ENCODE measurements at regions not wholly inside any gene's neighbourhood (a gene's known extent, or its start where the extent isn't known, plus 50 kb on each side); places are given as distances from the start of the nearest gene placed in this dataset.
"Not testable (repeated sequence)": the region's sequence is repeated elsewhere in the genome, so short reads cannot be mapped to it uniquely, and the experiment has no call there.

DNA sequence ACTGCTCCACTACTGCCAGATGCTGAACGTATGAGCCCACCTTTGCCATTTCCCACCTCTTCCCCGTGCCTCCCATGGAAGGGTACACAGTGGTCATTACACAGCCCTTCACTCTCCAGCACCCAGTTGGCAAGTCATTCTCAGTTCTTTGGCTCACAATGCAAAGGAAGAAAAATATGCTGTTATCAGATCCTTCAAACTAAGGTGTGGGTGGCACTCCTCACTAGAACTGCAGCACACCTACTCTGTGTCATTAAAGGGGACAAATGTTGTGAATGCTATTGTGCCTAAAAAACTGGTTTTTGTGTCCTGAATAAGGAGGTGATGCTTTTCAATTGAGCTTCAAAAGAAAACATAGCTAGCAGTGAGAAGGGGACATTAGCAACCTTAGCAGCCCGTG, 183.1 kb upstream of the SNX2 start:
- no peak overlapping the region for H2AFZ ChIP-seq (ENCODE audit: low read length, unreplicated experiment)
- H3K4me3 ChIP-seq (ENCODE audit: low read depth, low read length): no peak overlapping the region
- H3K4me1 ChIP-seq (ENCODE audit: control insufficient read depth, insufficient read depth, low read length, unreplicated experiment): no peaks in the 10 kb centered on the region
- no peaks in the 10 kb centered on the region for H3K79me2 ChIP-seq (ENCODE audit: control insufficient read depth, insufficient read depth, low read length, unreplicated experiment)
- H3K36me3 ChIP-seq (ENCODE audit: insufficient read depth, low read length): no peaks in the 10 kb centered on the region
- H3K27ac ChIP-seq (ENCODE audit: low read depth, low read length): no peak overlapping the region
- H3K27me3 ChIP-seq (ENCODE audit: insufficient read depth, low read length): no peaks in the 10 kb centered on the region

DNA sequence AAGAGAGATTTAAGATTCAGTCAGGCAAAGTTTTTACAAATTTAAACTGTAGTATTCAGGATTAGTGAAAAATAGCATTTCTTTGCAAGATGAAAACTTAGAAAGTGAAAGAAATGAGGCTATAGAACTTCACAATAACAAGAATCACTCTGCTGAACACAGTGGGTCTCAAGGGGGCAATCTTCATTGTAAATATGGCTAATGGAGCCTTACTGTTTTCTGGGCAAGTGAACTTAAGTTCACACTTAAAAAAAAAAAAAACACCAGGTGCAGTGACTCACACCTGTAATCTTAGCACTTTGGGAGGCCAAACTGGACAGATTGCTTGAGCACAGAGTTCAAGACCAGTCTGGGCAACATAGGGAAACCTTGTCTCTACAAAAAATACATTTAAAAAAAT, 175.9 kb upstream of the SNX2 start:
- Histone ChIP-seq H3K4me3 (ENCODE audit: low read depth, low read length) (no peak overlapping the region), H3K79me2 (ENCODE audit: control insufficient read depth, insufficient read depth, low read length, unreplicated experiment) (no peaks in the 10 kb centered on the region), H3K4me1 (ENCODE audit: control insufficient read depth, insufficient read depth, low read length, unreplicated experiment) (no peaks in the 10 kb centered on the region), H3K27me3 (ENCODE audit: insufficient read depth, low read length) (no peaks in the 10 kb centered on the region), H3K27ac (ENCODE audit: low read depth, low read length) (no peak overlapping the region), H3K36me3 (ENCODE audit: insufficient read depth, low read length) (no peaks in the 10 kb centered on the region), H2AFZ (ENCODE audit: low read length, unreplicated experiment) (no peak overlapping the region)

DNA sequence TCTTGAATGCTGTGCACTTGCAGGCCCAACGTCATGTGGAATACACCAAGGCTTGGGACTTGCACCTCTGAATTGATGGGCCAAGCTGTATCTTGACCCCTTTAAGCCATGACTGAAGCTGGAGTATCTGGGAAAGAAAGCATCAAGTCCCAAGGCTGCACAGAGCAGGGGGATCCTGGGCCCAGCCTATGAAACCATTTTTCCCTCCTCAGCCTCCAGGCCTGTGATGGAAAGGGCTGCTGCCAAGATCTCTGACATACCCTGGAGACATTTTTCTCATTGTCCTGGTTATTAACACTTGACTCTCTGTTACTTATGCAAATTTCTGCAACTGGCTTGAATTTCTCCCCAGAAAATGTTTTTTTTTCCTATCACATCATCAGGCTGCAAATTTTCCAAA, 174.0 kb upstream of the SNX2 start:
- no peaks in the 10 kb centered on the region for H3K79me2 ChIP-seq (ENCODE audit: control insufficient read depth, insufficient read depth, low read length, unreplicated experiment)
- H3K4me1 ChIP-seq (ENCODE audit: control insufficient read depth, insufficient read depth, low read length, unreplicated experiment): no peaks in the 10 kb centered on the region
- H3K27me3 ChIP-seq (ENCODE audit: insufficient read depth, low read length): no peaks in the 10 kb centered on the region

DNA sequence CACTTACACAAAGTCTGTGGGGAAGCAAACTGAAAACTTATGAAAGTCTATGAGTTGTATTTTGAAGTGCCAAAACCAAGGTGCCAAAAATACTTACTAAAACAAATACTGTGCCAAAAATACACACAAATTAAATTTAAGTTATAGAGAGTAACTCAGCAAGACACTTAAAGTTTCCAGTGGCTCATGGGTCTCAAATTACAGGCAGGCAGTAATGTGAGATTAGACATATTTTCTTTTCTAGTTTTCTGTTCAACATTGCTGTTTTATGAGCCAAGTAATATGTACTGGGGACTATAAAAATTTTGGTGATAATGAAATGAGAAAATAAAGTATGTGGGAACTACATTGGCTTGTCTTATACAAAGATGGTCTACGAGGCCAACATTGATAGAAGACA, 172.2 kb upstream of the SNX2 start:
- Histone ChIP-seq H3K36me3 (ENCODE audit: insufficient read depth, low read length) (no peaks in the 10 kb centered on the region), H3K4me3 (ENCODE audit: low read depth, low read length) (no peak overlapping the region), H2AFZ (ENCODE audit: low read length, unreplicated experiment) (no peak overlapping the region), H3K27ac (ENCODE audit: low read depth, low read length) (no peak overlapping the region), H3K79me2 (ENCODE audit: control insufficient read depth, insufficient read depth, low read length, unreplicated experiment) (no peaks in the 10 kb centered on the region), H3K27me3 (ENCODE audit: insufficient read depth, low read length) (no peaks in the 10 kb centered on the region), H3K4me1 (ENCODE audit: control insufficient read depth, insufficient read depth, low read length, unreplicated experiment) (no peaks in the 10 kb centered on the region)

More for the DNA sequence above, 174.0 kb upstream of the SNX2 start:
- no peaks in the 10 kb centered on the region for H3K36me3 ChIP-seq (ENCODE audit: insufficient read depth, low read length)
- H2AFZ ChIP-seq (ENCODE audit: low read length, unreplicated experiment): no peak overlapping the region
- no peak overlapping the region for H3K27ac ChIP-seq (ENCODE audit: low read depth, low read length)
- no peak overlapping the region for H3K4me3 ChIP-seq (ENCODE audit: low read depth, low read length)

DNA sequence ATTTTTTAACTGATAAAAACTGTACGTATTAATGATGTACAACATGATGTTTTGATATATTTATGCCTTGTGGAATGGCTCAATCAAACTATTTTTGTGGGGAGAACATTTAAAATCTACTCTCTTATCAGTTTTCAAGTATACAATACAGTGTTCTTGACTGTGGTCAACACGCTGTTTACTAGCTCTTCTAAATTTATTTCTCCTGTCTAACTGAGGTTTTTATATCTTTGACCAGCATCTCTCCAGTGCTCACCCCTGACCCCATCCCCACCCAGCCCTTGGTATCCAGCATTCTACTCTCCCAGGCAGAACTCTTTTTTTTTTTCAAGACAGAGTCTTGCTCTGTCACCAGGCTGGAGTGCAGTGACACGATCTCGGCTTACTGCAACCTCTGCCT, 169.6 kb upstream of the SNX2 start:
- H3K4me1 ChIP-seq (ENCODE audit: control insufficient read depth, insufficient read depth, low read length, unreplicated experiment): peaks cover 6% of the 10 kb centered on the region
- H3K27me3 ChIP-seq (ENCODE audit: insufficient read depth, low read length): no peaks in the 10 kb centered on the region
- H2AFZ ChIP-seq (ENCODE audit: low read length, unreplicated experiment): no peak overlapping the region
- no peaks in the 10 kb centered on the region for H3K36me3 ChIP-seq (ENCODE audit: insufficient read depth, low read length)
- H3K4me3 ChIP-seq (ENCODE audit: low read depth, low read length): no peak overlapping the region
- H3K27ac ChIP-seq (ENCODE audit: low read depth, low read length): no peak overlapping the region
- H3K79me2 ChIP-seq (ENCODE audit: control insufficient read depth, insufficient read depth, low read length, unreplicated experiment): no peaks in the 10 kb centered on the region

DNA sequence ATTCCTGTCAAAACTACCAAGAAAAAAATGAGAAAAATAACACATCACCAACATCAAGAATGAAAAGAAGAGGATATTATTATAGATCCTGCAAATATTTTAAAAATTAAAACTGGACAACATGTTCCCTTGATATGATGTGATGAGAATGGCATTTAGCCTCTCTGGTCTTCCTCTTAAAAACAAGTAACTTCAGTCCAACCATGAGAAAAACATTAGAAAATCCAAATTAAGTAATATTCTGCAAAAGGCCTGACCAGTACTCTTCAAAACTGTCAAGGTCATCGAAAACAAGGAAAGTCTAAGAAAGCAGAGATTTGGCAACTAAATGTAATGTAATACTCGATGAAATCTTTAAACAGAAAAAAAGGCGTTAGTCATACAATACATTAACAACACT, 167.1 kb upstream of the SNX2 start:
- no peaks in the 10 kb centered on the region for H3K79me2 ChIP-seq (ENCODE audit: control insufficient read depth, insufficient read depth, low read length, unreplicated experiment)
- peak overlapping the region; percentile 45 for H3K27ac ChIP-seq (ENCODE audit: low read depth, low read length)
- peaks cover 6% of the 10 kb centered on the region for H3K4me1 ChIP-seq (ENCODE audit: control insufficient read depth, insufficient read depth, low read length, unreplicated experiment)
- no peaks in the 10 kb centered on the region for H3K27me3 ChIP-seq (ENCODE audit: insufficient read depth, low read length)
- H2AFZ ChIP-seq (ENCODE audit: low read length, unreplicated experiment): peak overlapping the region; percentile 55
- no peaks in the 10 kb centered on the region for H3K36me3 ChIP-seq (ENCODE audit: insufficient read depth, low read length)
- no peak overlapping the region for H3K4me3 ChIP-seq (ENCODE audit: low read depth, low read length)

DNA sequence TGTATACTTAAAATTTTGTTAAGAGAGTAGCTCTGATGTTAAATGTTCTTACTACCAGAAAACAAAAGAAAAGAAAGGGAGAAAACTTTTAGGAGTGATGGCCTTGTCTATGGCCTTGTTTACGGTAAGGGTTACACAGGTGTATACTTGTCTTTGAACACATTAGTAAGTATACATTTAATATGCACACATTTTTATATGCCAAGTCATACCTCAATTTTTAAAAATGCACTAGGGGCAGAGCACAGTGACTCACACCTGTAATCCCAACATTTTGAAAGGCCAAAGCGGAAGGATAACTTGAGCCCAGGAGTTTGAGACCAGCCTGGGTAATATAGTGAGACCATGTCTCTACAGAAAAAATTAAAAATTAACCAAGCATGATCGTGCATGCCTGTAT, 166.7 kb upstream of the SNX2 start:
- no peaks in the 10 kb centered on the region for H3K36me3 ChIP-seq (ENCODE audit: insufficient read depth, low read length)
- peak overlapping the region; percentile 55 for H2AFZ ChIP-seq (ENCODE audit: low read length, unreplicated experiment)
- no peaks in the 10 kb centered on the region for H3K27me3 ChIP-seq (ENCODE audit: insufficient read depth, low read length)
- no peak overlapping the region for H3K4me3 ChIP-seq (ENCODE audit: low read depth, low read length)
- H3K27ac ChIP-seq (ENCODE audit: low read depth, low read length): peak overlapping the region; percentile 45
- H3K4me1 ChIP-seq (ENCODE audit: control insufficient read depth, insufficient read depth, low read length, unreplicated experiment): peaks cover 6% of the 10 kb centered on the region
- H3K79me2 ChIP-seq (ENCODE audit: control insufficient read depth, insufficient read depth, low read length, unreplicated experiment): no peaks in the 10 kb centered on the region

DNA sequence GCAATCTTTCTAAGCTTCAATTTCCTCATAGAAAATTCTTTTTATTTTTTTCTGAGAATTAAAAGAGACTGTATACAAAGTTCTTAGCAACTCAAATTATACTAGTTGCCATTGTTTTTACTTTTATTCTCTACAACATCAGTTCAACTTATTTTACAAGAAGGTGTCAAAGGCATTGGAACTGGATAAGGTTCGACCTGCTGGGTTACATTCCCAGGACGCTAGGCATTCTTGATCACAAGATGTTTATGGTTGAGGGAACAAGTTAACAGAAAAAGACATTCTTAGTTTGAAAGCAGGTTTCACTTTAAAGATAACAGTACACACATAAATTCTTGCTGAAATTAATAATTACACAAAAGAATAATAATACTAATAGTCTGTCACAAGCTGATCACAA, 163.5 kb upstream of the SNX2 start:
- Histone ChIP-seq H3K4me3 (ENCODE audit: low read depth, low read length) (no peak overlapping the region), H2AFZ (ENCODE audit: low read length, unreplicated experiment) (no peak overlapping the region), H3K27ac (ENCODE audit: low read depth, low read length) (no peak overlapping the region), H3K36me3 (ENCODE audit: insufficient read depth, low read length) (no peaks in the 10 kb centered on the region), H3K4me1 (ENCODE audit: control insufficient read depth, insufficient read depth, low read length, unreplicated experiment) (peaks cover 6% of the 10 kb centered on the region), H3K79me2 (ENCODE audit: control insufficient read depth, insufficient read depth, low read length, unreplicated experiment) (no peaks in the 10 kb centered on the region), H3K27me3 (ENCODE audit: insufficient read depth, low read length) (no peaks in the 10 kb centered on the region)

DNA sequence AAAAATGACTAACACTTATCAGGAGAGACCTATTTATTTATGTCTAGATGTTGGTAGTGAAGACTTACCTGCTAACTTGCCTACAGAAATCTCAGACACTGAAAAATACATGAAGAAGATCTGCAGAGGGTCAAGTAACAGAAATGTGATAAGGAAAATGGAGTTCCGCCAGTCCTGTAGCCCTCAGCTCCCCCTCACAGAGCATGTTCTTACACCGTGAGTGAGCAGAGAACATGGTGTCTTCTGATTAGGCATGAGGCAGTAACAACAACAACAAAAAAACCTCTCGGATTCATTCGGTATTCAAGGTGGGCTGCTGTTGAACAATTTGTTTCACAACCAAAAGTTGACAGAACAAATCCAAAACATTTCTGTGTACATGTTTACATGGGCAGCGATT, 162.0 kb upstream of the SNX2 start:
- Histone ChIP-seq H3K4me1 (ENCODE audit: control insufficient read depth, insufficient read depth, low read length, unreplicated experiment) (peaks cover 4% of the 10 kb centered on the region), H3K4me3 (ENCODE audit: low read depth, low read length) (no peak overlapping the region), H2AFZ (ENCODE audit: low read length, unreplicated experiment) (peak overlapping the region; percentile 62), H3K79me2 (ENCODE audit: control insufficient read depth, insufficient read depth, low read length, unreplicated experiment) (no peaks in the 10 kb centered on the region), H3K27ac (ENCODE audit: low read depth, low read length) (no peak overlapping the region), H3K36me3 (ENCODE audit: insufficient read depth, low read length) (no peaks in the 10 kb centered on the region), H3K27me3 (ENCODE audit: insufficient read depth, low read length) (no peaks in the 10 kb centered on the region)

DNA sequence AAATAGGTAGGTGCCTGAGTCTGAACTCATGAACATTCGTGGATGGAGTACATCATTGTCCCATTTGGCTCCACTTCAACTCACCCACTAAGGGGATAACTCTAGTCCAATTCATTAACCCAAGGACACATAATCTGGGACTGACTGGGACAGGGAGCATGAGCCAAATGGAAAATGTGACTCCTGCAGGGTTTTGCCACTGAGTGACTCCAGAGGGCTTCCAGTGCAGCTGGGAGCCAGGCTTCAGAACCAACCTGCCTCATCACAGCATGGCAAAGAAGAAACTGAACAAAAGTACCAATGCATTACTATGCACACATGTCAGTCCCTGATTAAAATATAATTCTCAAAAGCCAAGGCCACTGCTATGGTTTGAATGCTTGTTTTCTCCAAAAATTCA, 159.7 kb upstream of the SNX2 start:
- H3K4me3 ChIP-seq (ENCODE audit: low read depth, low read length): no peak overlapping the region
- no peaks in the 10 kb centered on the region for H3K4me1 ChIP-seq (ENCODE audit: control insufficient read depth, insufficient read depth, low read length, unreplicated experiment)
- H3K79me2 ChIP-seq (ENCODE audit: control insufficient read depth, insufficient read depth, low read length, unreplicated experiment): no peaks in the 10 kb centered on the region
- H3K36me3 ChIP-seq (ENCODE audit: insufficient read depth, low read length): no peaks in the 10 kb centered on the region
- H2AFZ ChIP-seq (ENCODE audit: low read length, unreplicated experiment): no peak overlapping the region
- H3K27me3 ChIP-seq (ENCODE audit: insufficient read depth, low read length): no peaks in the 10 kb centered on the region
- H3K27ac ChIP-seq (ENCODE audit: low read depth, low read length): no peak overlapping the region

DNA sequence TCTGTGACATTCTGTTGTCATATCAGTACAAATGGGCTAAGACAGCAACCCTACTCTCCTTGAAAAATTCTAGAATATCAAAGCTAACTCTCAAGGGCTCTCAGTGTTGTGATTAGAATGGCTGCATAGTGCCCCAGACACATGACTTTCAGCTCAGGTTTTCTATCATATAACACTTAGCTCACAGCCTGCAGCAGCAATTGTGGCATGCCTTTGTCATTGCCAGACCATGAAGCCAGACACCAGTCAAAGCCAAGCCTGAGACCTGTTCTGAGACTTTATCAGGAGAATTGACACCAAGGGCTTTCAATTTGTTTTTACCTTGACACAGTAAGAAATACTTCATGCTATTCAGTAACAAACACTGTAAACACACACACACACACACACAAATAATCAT, 159.0 kb upstream of the SNX2 start:
- no peaks in the 10 kb centered on the region for H3K79me2 ChIP-seq (ENCODE audit: control insufficient read depth, insufficient read depth, low read length, unreplicated experiment)
- no peak overlapping the region for H3K4me3 ChIP-seq (ENCODE audit: low read depth, low read length)
- no peak overlapping the region for H2AFZ ChIP-seq (ENCODE audit: low read length, unreplicated experiment)
- H3K36me3 ChIP-seq (ENCODE audit: insufficient read depth, low read length): no peaks in the 10 kb centered on the region
- no peaks in the 10 kb centered on the region for H3K27me3 ChIP-seq (ENCODE audit: insufficient read depth, low read length)
- no peak overlapping the region for H3K27ac ChIP-seq (ENCODE audit: low read depth, low read length)
- H3K4me1 ChIP-seq (ENCODE audit: control insufficient read depth, insufficient read depth, low read length, unreplicated experiment): no peaks in the 10 kb centered on the region

DNA sequence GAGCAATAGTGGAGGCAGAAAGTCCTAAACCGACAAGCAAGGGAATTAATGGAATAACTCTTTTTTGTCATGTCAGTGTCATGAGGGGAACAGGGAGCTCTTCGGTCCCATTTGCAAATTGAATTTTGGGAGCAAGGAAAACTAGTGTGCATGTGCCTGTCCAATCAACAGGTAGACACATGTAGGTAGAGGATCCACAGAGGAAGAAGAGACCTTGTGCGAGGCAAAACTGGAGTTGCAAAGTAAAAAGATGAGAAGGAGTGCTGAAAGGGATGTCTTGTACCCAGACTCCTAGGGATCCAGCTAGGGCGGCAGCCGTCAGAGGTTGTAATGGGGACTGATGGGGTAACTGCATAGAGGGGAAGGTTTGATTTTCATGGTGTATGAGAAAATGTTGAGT, 156.8 kb upstream of the SNX2 start:
- not testable (repeated sequence) for H2AFZ ChIP-seq (ENCODE audit: low read length, unreplicated experiment); H3K27me3 ChIP-seq (ENCODE audit: insufficient read depth, low read length); H3K27ac ChIP-seq (ENCODE audit: low read depth, low read length); H3K79me2 ChIP-seq (ENCODE audit: control insufficient read depth, insufficient read depth, low read length, unreplicated experiment); H3K4me1 ChIP-seq (ENCODE audit: control insufficient read depth, insufficient read depth, low read length, unreplicated experiment); H3K36me3 ChIP-seq (ENCODE audit: insufficient read depth, low read length); H3K4me3 ChIP-seq (ENCODE audit: low read depth, low read length)
